CD8-positive, alpha-beta memory T cell (primary cell): ENCODE measurements at regions not wholly inside any gene's neighbourhood (a gene's known extent, or its start where the extent isn't known, plus 50 kb on each side); places are given as distances from the start of the nearest gene placed in this dataset.
A peak's percentile ranks its signal among the peaks of the same experiment; 100 is the strongest.

Experiments used
- CTCF ChIA-PET: fragments of 350-600 bp; sonication (Branson Sonifier 250); formaldehyde crosslinking; loops from one replicate; lab custom pipeline; 2021; ENCODE audit warnings: antibody characterized with exemption; lab: Charles Lee
- POLR2A ChIA-PET: fragments of 350-600 bp; sonication (Branson Sonifier 250); formaldehyde crosslinking; loops from one replicate; lab custom pipeline; 2021; ENCODE audit warnings: antibody characterized with exemption; lab: Charles Lee
- DNase-seq, 5 donors: peaks; one replicate each; pipeline versions ENCODE4 v3.0.0 to v3.0.0-alpha.2; 2020 to 2022; ENCODE audit warnings: mixed read lengths in 1 of 5
- H3K27ac ChIP-seq: one replicate; pipeline ENCODE4 v1.7.0; 2013; ENCODE audit warnings: low read depth, mild to moderate bottlenecking, low read length, moderate library complexity
- H3K27me3 ChIP-seq: 2 replicates; pipeline ENCODE4 v1.7.0; 2013; ENCODE audit warnings: low read length, mild to moderate bottlenecking; ENCODE audit not compliant: insufficient read depth, poor library complexity, severe bottlenecking
- H3K36me3 ChIP-seq: 2 replicates; pipeline ENCODE4 v1.7.0; 2013; ENCODE audit warnings: mild to moderate bottlenecking, low read length, moderate library complexity; ENCODE audit not compliant: insufficient read depth
- H3K4me1 ChIP-seq: 2 replicates; pipeline ENCODE4 v1.7.0; 2013; ENCODE audit warnings: mild to moderate bottlenecking, low read length, moderate library complexity; ENCODE audit not compliant: insufficient read depth
- H3K4me3 ChIP-seq: 2 replicates; pipeline ENCODE4 v1.7.0; 2013; ENCODE audit warnings: mild to moderate bottlenecking, low read length
- H3K9me3 ChIP-seq: 2 replicates; pipeline ENCODE4 v1.7.0; 2013; ENCODE audit warnings: mild to moderate bottlenecking, low read length
- H3K27ac Mint-ChIP-seq, 8 donors: one replicate each; pipeline ENCODE4 v1.8.0; 2020 to 2021; ENCODE audit warnings: mixed read lengths in 8 of 8, mild to moderate bottlenecking in 6 of 8, inconsistent platforms in 3 of 8, moderate library complexity in 3 of 8
- H3K27me3 Mint-ChIP-seq, 2 donors: one replicate each; pipeline ENCODE4 v1.8.0; 2020 to 2021; ENCODE audit warnings: mixed read lengths in 2 of 2, mild to moderate bottlenecking in 1 of 2, moderate library complexity in 1 of 2
- H3K36me3 Mint-ChIP-seq, 3 donors: one replicate each; pipeline ENCODE4 v1.8.0; 2020 to 2021; ENCODE audit warnings: mixed read lengths in 3 of 3, inconsistent platforms in 1 of 3, mild to moderate bottlenecking in 1 of 3
- H3K4me1 Mint-ChIP-seq, 3 donors: one replicate each; pipeline ENCODE4 v1.8.0; 2020 to 2021; ENCODE audit warnings: mixed read lengths in 3 of 3, inconsistent platforms in 1 of 3, mild to moderate bottlenecking in 1 of 3
- H3K4me3 Mint-ChIP-seq, 7 donors: one replicate each; pipeline ENCODE4 v1.8.0; 2020 to 2021; ENCODE audit warnings: mixed read lengths in 7 of 7, mild to moderate bottlenecking in 6 of 7, moderate library complexity in 4 of 7, inconsistent platforms in 2 of 7
- H3K9me3 Mint-ChIP-seq, 5 donors: one replicate each; pipeline ENCODE4 v1.8.0; 2020 to 2022; ENCODE audit warnings: mixed read lengths in 5 of 5, mild to moderate bottlenecking in 3 of 5, moderate library complexity in 2 of 5, inconsistent platforms in 1 of 5

GRCh38 chrX:42432552-42432951 lies 345.4 kb downstream of the PPP1R2C start:
- Mint-ChIP-seq H3K27ac (no peak overlapping the region), H3K9me3 (peaks cover 0 to 4% (median 4%) of the 10 kb centered on the region in 5 donors), H3K4me3 (no peak overlapping the region), H3K27me3 (peaks cover 0 to 17% of the 10 kb centered on the region in 2 donors), H3K4me1 (peaks cover 14 to 16% (median 15%) of the 10 kb centered on the region in 3 donors), H3K36me3 (peaks cover 0 to 19% (median 4%) of the 10 kb centered on the region in 3 donors)
- Histone ChIP-seq H3K36me3 (no peaks in the 10 kb centered on the region), H3K9me3 (no peaks in the 10 kb centered on the region), H3K4me3 (no peak overlapping the region), H3K27me3 (no peaks in the 10 kb centered on the region), H3K27ac (no peak overlapping the region), H3K4me1 (no peaks in the 10 kb centered on the region)
- ChIA-PET POLR2A (no interaction called here), CTCF (no interaction called here)
- DNase-seq = no peak

- Histone ChIP-seq H3K4me1 (no peaks in the 10 kb centered on the region), H3K4me3 (no peak overlapping the region), H3K27ac (no peak overlapping the region), H3K27me3 (no peaks in the 10 kb centered on the region), H3K36me3 (no peaks in the 10 kb centered on the region), H3K9me3 (no peaks in the 10 kb centered on the region)
- H3K36me3 Mint-ChIP-seq = no peaks in the 10 kb centered on the region
- peaks cover 0 to 5% (median 0%) of the 10 kb centered on the region in 5 donors for H3K9me3 Mint-ChIP-seq
- ChIA-PET CTCF (no interaction called here), POLR2A (no interaction called here)
- H3K4me3 Mint-ChIP-seq = no peak overlapping the region
- no peaks in the 10 kb centered on the region for H3K4me1 Mint-ChIP-seq
- DNase-seq = no peak
- H3K27ac Mint-ChIP-seq = no peak overlapping the region
- no peaks in the 10 kb centered on the region for H3K27me3 Mint-ChIP-seq
These were observed 355.0 kb downstream of the PPP1R2C start for GRCh38 chrX:42422961-42423360.

- Mint-ChIP-seq H3K9me3 (peaks cover 0 to 4% (median 0%) of the 10 kb centered on the region in 5 donors), H3K27me3 (peaks cover 0 to 2% of the 10 kb centered on the region in 2 donors), H3K27ac (no peak overlapping the region), H3K36me3 (no peaks in the 10 kb centered on the region), H3K4me1 (no peaks in the 10 kb centered on the region), H3K4me3 (no peak overlapping the region)
- no peak for DNase-seq
- POLR2A ChIA-PET = no interaction called here
- CTCF ChIA-PET = no interaction called here
- no peak overlapping the region for H3K27ac ChIP-seq
- H3K27me3 ChIP-seq = no peaks in the 10 kb centered on the region
- H3K4me1 ChIP-seq = no peaks in the 10 kb centered on the region
- no peaks in the 10 kb centered on the region for H3K9me3 ChIP-seq
- H3K36me3 ChIP-seq = no peaks in the 10 kb centered on the region
- no peak overlapping the region for H3K4me3 ChIP-seq
These were observed 357.5 kb downstream of the PPP1R2C start for GRCh38 chrX:42420426-42420825.

- CTCF ChIA-PET = no interaction called here
- no peak for DNase-seq
These were observed 362.3 kb downstream of the PPP1R2C start for GRCh38 chrX:42415636-42416035.

GRCh38 chrX:42414057-42414456 lies 363.9 kb downstream of the PPP1R2C start:
- Mint-ChIP-seq H3K4me1 (peaks cover 15 to 19% (median 15%) of the 10 kb centered on the region in 3 donors), H3K27me3 (peaks cover 0 to 8% of the 10 kb centered on the region in 2 donors), H3K36me3 (peaks cover 2 to 14% (median 3%) of the 10 kb centered on the region in 3 donors), H3K9me3 (peaks cover 3 to 19% (median 11%) of the 10 kb centered on the region in 5 donors), H3K27ac (no peak overlapping the region), H3K4me3 (no peak overlapping the region)
- Histone ChIP-seq H3K36me3 (no peaks in the 10 kb centered on the region), H3K4me1 (no peaks in the 10 kb centered on the region), H3K4me3 (no peak overlapping the region), H3K9me3 (no peaks in the 10 kb centered on the region), H3K27me3 (no peaks in the 10 kb centered on the region), H3K27ac (no peak overlapping the region)
- ChIA-PET POLR2A (no interaction called here), CTCF (no interaction called here)
- DNase-seq = no peak

More at GRCh38 chrX:42415636-42416035, 362.3 kb downstream of the PPP1R2C start:
- Histone ChIP-seq H3K4me3 (no peak overlapping the region), H3K36me3 (no peaks in the 10 kb centered on the region), H3K9me3 (no peaks in the 10 kb centered on the region), H3K27ac (no peak overlapping the region), H3K27me3 (no peaks in the 10 kb centered on the region), H3K4me1 (no peaks in the 10 kb centered on the region)
- POLR2A ChIA-PET = no interaction called here
- peaks cover 0 to 8% of the 10 kb centered on the region in 2 donors for H3K27me3 Mint-ChIP-seq
- H3K9me3 Mint-ChIP-seq = peaks cover 3 to 19% (median 10%) of the 10 kb centered on the region in 5 donors
- H3K36me3 Mint-ChIP-seq = peaks cover 2 to 13% (median 3%) of the 10 kb centered on the region in 3 donors
- no peak overlapping the region for H3K27ac Mint-ChIP-seq
- peaks cover 8 to 9% (median 8%) of the 10 kb centered on the region in 3 donors for H3K4me1 Mint-ChIP-seq
- no peak overlapping the region for H3K4me3 Mint-ChIP-seq

- H3K4me1 ChIP-seq = peaks cover 6% of the 10 kb centered on the region
- DNase-seq = no peak
- CTCF ChIA-PET = interaction anchor here (1.1 to 1.2 kb wide), 2 partner anchors 12 to 543 kb away, joined by 3 read pairs; no protein-coding TSS in a partner anchor
- H3K27ac ChIP-seq = no peak overlapping the region
- Mint-ChIP-seq H3K27me3 (peaks cover 0 to 7% of the 10 kb centered on the region in 2 donors), H3K27ac (peak overlapping the region in 7 of 8 donors; percentile 10 to 86 (median 64)), H3K9me3 (no peaks in the 10 kb centered on the region), H3K4me3 (peak overlapping the region; percentile 38 to 79 (median 72)), H3K4me1 (peaks cover 23 to 34% (median 24%) of the 10 kb centered on the region in 3 donors), H3K36me3 (no peaks in the 10 kb centered on the region)
- no peaks in the 10 kb centered on the region for H3K27me3 ChIP-seq
- no peaks in the 10 kb centered on the region for H3K36me3 ChIP-seq
- H3K9me3 ChIP-seq = no peaks in the 10 kb centered on the region
- H3K4me3 ChIP-seq = peak overlapping the region; percentile 32
- POLR2A ChIA-PET = interaction anchor here (0.6 kb wide), 1 partner anchor 476 kb away, joined by 4 read pairs; no protein-coding TSS in a partner anchor
These were observed 378.3 kb downstream of the PPP1R2C start for GRCh38 chrX:42399632-42400024.

- no peak for DNase-seq
- peak overlapping the region in 7 of 8 donors; percentile 10 to 86 (median 64) for H3K27ac Mint-ChIP-seq
- Histone ChIP-seq H3K4me1 (peaks cover 6% of the 10 kb centered on the region), H3K4me3 (peak overlapping the region; percentile 32), H3K27ac (no peak overlapping the region), H3K9me3 (no peaks in the 10 kb centered on the region), H3K27me3 (no peaks in the 10 kb centered on the region), H3K36me3 (no peaks in the 10 kb centered on the region)
- H3K4me1 Mint-ChIP-seq = peaks cover 23 to 34% (median 24%) of the 10 kb centered on the region in 3 donors
- ChIA-PET CTCF (interaction anchor here (1.1 to 1.2 kb wide), 2 partner anchors 11 to 544 kb away, joined by 3 read pairs; no protein-coding TSS in a partner anchor), POLR2A (interaction anchor here (0.6 kb wide), 1 partner anchor 475 kb away, joined by 4 read pairs; no protein-coding TSS in a partner anchor)
- H3K27me3 Mint-ChIP-seq = peaks cover 0 to 7% of the 10 kb centered on the region in 2 donors
- peak overlapping the region; percentile 38 to 79 (median 72) for H3K4me3 Mint-ChIP-seq
- H3K36me3 Mint-ChIP-seq = no peaks in the 10 kb centered on the region
- no peaks in the 10 kb centered on the region for H3K9me3 Mint-ChIP-seq
These were observed 378.9 kb downstream of the PPP1R2C start for GRCh38 chrX:42398967-42399631.

- no peaks in the 10 kb centered on the region for H3K9me3 Mint-ChIP-seq
- H3K9me3 ChIP-seq = no peaks in the 10 kb centered on the region
- no peak overlapping the region for H3K27ac ChIP-seq
- H3K4me1 ChIP-seq = peaks cover 6% of the 10 kb centered on the region
- H3K4me3 ChIP-seq = no peak overlapping the region
- ChIA-PET CTCF (no interaction called here), POLR2A (no interaction called here)
- H3K4me1 Mint-ChIP-seq = peaks cover 23 to 31% (median 24%) of the 10 kb centered on the region in 3 donors
- no peaks in the 10 kb centered on the region for H3K27me3 ChIP-seq
- H3K36me3 Mint-ChIP-seq = no peaks in the 10 kb centered on the region
- no peak for DNase-seq
- peaks cover 0 to 1% of the 10 kb centered on the region in 2 donors for H3K27me3 Mint-ChIP-seq
- no peak overlapping the region for H3K4me3 Mint-ChIP-seq
- H3K27ac Mint-ChIP-seq = no peak overlapping the region
- H3K36me3 ChIP-seq = no peaks in the 10 kb centered on the region
These were observed 381.8 kb downstream of the PPP1R2C start for GRCh38 chrX:42396136-42396535.
